PC-3 (cell line): ENCODE measurements at regions not wholly inside any gene's neighbourhood (a gene's known extent, or its start where the extent isn't known, plus 50 kb on each side); places are given as distances from the start of the nearest gene placed in this dataset.

Source experiments
- ATAC-seq: fragments of 200-7000 bp; cut with Tn5 transposase; 2 replicates; pipeline ENCODE4 v1.9.1; 2020; ENCODE audit warnings: mild to moderate bottlenecking, moderate library complexity
- BruUV-seq: library from RNA; stranded (reverse); fragments of 400-500 nt; replicated peaks from 2 replicates; lab custom pipeline; 2021; lab: Mats Ljungman, UMichigan
- CTCF ChIA-PET: fragments of 300-600 bp; sonication (Branson Sonifier 250); formaldehyde crosslinking; loops from one replicate; lab custom pipeline; 2022; ENCODE audit warnings: antibody characterized with exemption; lab: Charles Lee
- POLR2A ChIA-PET: fragments of 300-600 bp; sonication (Branson Sonifier 250); formaldehyde crosslinking; loops from one replicate; lab custom pipeline; 2022; ENCODE audit warnings: antibody characterized with exemption; ENCODE audit not compliant: unreplicated experiment; lab: Charles Lee
- DNase-seq: peaks from one replicate; pipeline ENCODE4 v3.0.0-alpha.2; 2015
- H2AFZ ChIP-seq: fragments of 300-600 bp; sonication (generic); 2 replicates; pipeline ENCODE4 v1.6.0; 2016; ENCODE audit warnings: antibody characterized with exemption, low read length
- H3F3A ChIP-seq: fragments of 300-600 bp; sonication (generic); one replicate; pipeline ENCODE4 v1.6.0; 2017; ENCODE audit warnings: antibody characterized with exemption, low read length, control low read depth, mild to moderate bottlenecking; ENCODE audit not compliant: unreplicated experiment
- H3K27ac ChIP-seq: fragments of 300-600 bp; sonication (generic); 2 replicates; pipeline ENCODE4 v1.5.1; 2016; ENCODE audit warnings: mild to moderate bottlenecking, low read length
- H3K27me3 ChIP-seq: fragments of 300-600 bp; sonication (generic); 2 replicates; pipeline ENCODE4 v1.6.1; 2016; ENCODE audit warnings: low read length, mixed read lengths
- H3K36me3 ChIP-seq: fragments of 300-600 bp; sonication (generic); 2 replicates; pipeline ENCODE4 v1.6.1; 2016; ENCODE audit warnings: low read depth, mixed run types, low read length, mixed read lengths
- H3K4me1 ChIP-seq: fragments of 300-600 bp; sonication (generic); 2 replicates; pipeline ENCODE4 v1.5.1; 2016; ENCODE audit warnings: low read length; ENCODE audit not compliant: insufficient read depth
- H3K4me2 ChIP-seq: fragments of 300-600 bp; sonication (generic); 2 replicates; pipeline ENCODE4 v1.6.0; 2016; ENCODE audit warnings: low read length
- H3K4me3 ChIP-seq: fragments of 300-600 bp; sonication (generic); 2 replicates; pipeline ENCODE4 v1.5.1; 2016; ENCODE audit warnings: mild to moderate bottlenecking, low read length, mixed read lengths
- H3K79me2 ChIP-seq: fragments of 300-600 bp; sonication (generic); 2 replicates; pipeline ENCODE4 v1.6.1; 2017; ENCODE audit warnings: low read length, mixed read lengths
- H3K9ac ChIP-seq: fragments of 300-600 bp; sonication (generic); 2 replicates; pipeline ENCODE4 v1.6.0; 2016; ENCODE audit warnings: mild to moderate bottlenecking, low read length
- H3K9me2 ChIP-seq: fragments of 300-600 bp; sonication (generic); replicated peaks from 2 replicates; pipeline ENCODE4 v1.6.1; 2016; ENCODE audit warnings: mixed run types, low read length, mixed read lengths
- H3K9me3 ChIP-seq: fragments of 300-600 bp; sonication (generic); 2 replicates; pipeline ENCODE4 v1.6.1; 2016; ENCODE audit warnings: low read length, mixed read lengths
- H4K20me1 ChIP-seq: fragments of 300-600 bp; sonication (generic); 2 replicates; pipeline ENCODE4 v1.6.1; 2016; ENCODE audit warnings: low read length, mixed read lengths
- CTCF ChIP-seq: fragments of 300-600 bp; sonication (generic); conservative IDR thresholded peaks from 2 replicates; pipeline ENCODE4 v1.5.1; 2017; ENCODE audit warnings: antibody characterized with exemption, low read depth, mild to moderate bottlenecking, low read length
- EZH2 ChIP-seq: fragments of 300-600 bp; sonication (generic); IDR thresholded peaks from one replicate; pipeline ENCODE4 v1.6.1; 2017; ENCODE audit warnings: antibody characterized with exemption, mild to moderate bottlenecking, low read length; ENCODE audit not compliant: unreplicated experiment
- EZH2phosphoT487 ChIP-seq: fragments of 300-600 bp; sonication (generic); IDR thresholded peaks from 2 replicates; pipeline ENCODE4 v1.6.1; 2018; ENCODE audit warnings: mild to moderate bottlenecking, antibody characterized with exemption, low read length, borderline replicate concordance
- intact Hi-C: fragments of 100-400 bp; cut with micrococcal nuclease; formaldehyde crosslinking; loops from 2 replicates; pipeline ENCODE4 v1.9.0; 2023

- Histone ChIP-seq H3K4me1 (no peaks in the 10 kb centered on the region), H3K79me2 (no peaks in the 10 kb centered on the region), H3K36me3 (no peaks in the 10 kb centered on the region), H3K27me3 (no peaks in the 10 kb centered on the region), H3F3A (no peaks in the 10 kb centered on the region), H3K4me3 (no peak overlapping the region), H3K9me2 (no peaks in the 10 kb centered on the region), H3K4me2 (no peak overlapping the region), H3K9ac (no peak overlapping the region), H3K27ac (no peak overlapping the region), H4K20me1 (no peaks in the 10 kb centered on the region), H3K9me3 (0 out of 2 replicates have a peak, but pooled peaks cover 7% of the 10 kb centered on the region), H2AFZ (no peak overlapping the region)
- no TSS peak for BruUV-seq
- CTCF ChIA-PET = no interaction called here
- POLR2A ChIA-PET = no interaction called here
- ATAC-seq (peak; percentile 70), DNase-seq (no peak)
- TF ChIP-seq CTCF (no peak), EZH2 (no peak), EZH2phosphoT487 (no peak)
- intact Hi-C loops = no loop called here
Observed at GRCh38 chr5:18495157-18495556, 860.9 kb downstream of the TAF11L14 start.

- Histone ChIP-seq H3K4me2 (no peak overlapping the region), H3K4me1 (no peaks in the 10 kb centered on the region), H3K9me2 (no peaks in the 10 kb centered on the region), H2AFZ (no peak overlapping the region), H3K9me3 (0 out of 2 replicates have a peak, but pooled peaks cover 7% of the 10 kb centered on the region), H3K9ac (no peak overlapping the region), H3F3A (no peaks in the 10 kb centered on the region), H4K20me1 (no peaks in the 10 kb centered on the region), H3K27me3 (no peaks in the 10 kb centered on the region), H3K79me2 (no peaks in the 10 kb centered on the region), H3K27ac (no peak overlapping the region), H3K4me3 (no peak overlapping the region), H3K36me3 (no peaks in the 10 kb centered on the region)
- BruUV-seq = no TSS peak
- DNase-seq = no peak
- no peak for TF ChIP-seq CTCF
- TF ChIP-seq EZH2 = no peak
- TF ChIP-seq EZH2phosphoT487 = no peak
- intact Hi-C loops = no loop called here
- ATAC-seq = no peak
- CTCF ChIA-PET = no interaction called here
- POLR2A ChIA-PET = interaction anchor here (0.5 kb wide), 1 partner anchor 1598 kb away, joined by 5 read pairs; no protein-coding TSS in a partner anchor
Observed at GRCh38 chr5:18496041-18496440, 861.8 kb downstream of the TAF11L14 start.

GRCh38 chr5:18497089-18497488 lies 862.8 kb downstream of the TAF11L14 start:
- H3K9me2 ChIP-seq = no peaks in the 10 kb centered on the region
- H3K79me2 ChIP-seq = no peaks in the 10 kb centered on the region
- ATAC-seq (no peak), DNase-seq (no peak)
- no peak overlapping the region for H3K27ac ChIP-seq
- no peak overlapping the region for H3K4me3 ChIP-seq
- intact Hi-C loops = no loop called here
- no peak overlapping the region for H3K9ac ChIP-seq
- ChIA-PET CTCF (no interaction called here), POLR2A (no interaction called here)
- no peaks in the 10 kb centered on the region for H3K4me1 ChIP-seq
- 0 out of 2 replicates have a peak, but pooled peaks cover 7% of the 10 kb centered on the region for H3K9me3 ChIP-seq
- no peaks in the 10 kb centered on the region for H4K20me1 ChIP-seq
- no TSS peak for BruUV-seq
- no peaks in the 10 kb centered on the region for H3K36me3 ChIP-seq
- H2AFZ ChIP-seq = no peak overlapping the region
- H3K4me2 ChIP-seq = no peak overlapping the region
- TF ChIP-seq CTCF = no peak
- no peak for TF ChIP-seq EZH2phosphoT487
- no peak for TF ChIP-seq EZH2
- H3F3A ChIP-seq = no peaks in the 10 kb centered on the region
- H3K27me3 ChIP-seq = no peaks in the 10 kb centered on the region
